Activated CD8-positive, alpha-beta T cell treated with anti-CD3 and anti-CD28 coated beads for 36 hours (primary cell): ENCODE measurements at regions not wholly inside any gene's neighbourhood (a gene's known extent, or its start where the extent isn't known, plus 50 kb on each side); places are given as distances from the start of the nearest gene placed in this dataset.

Experiments used
- ATAC-seq: fragments of 200-7000 bp; cut with Tn5 transposase; one replicate; pipeline ENCODE4 v1.10.0; 2021; ENCODE audit warnings: mild to moderate bottlenecking, moderate library complexity
- CTCF ChIA-PET: fragments of 350-600 bp; sonication (Branson Sonifier 250); formaldehyde crosslinking; loops from one replicate; lab custom pipeline; 2021; ENCODE audit warnings: antibody characterized with exemption; lab: Charles Lee
- POLR2A ChIA-PET: fragments of 350-600 bp; sonication (Branson Sonifier 250); formaldehyde crosslinking; loops from one replicate; lab custom pipeline; 2021; ENCODE audit warnings: antibody characterized with exemption; lab: Charles Lee
- DNase-seq: peaks from one replicate; pipeline ENCODE4 v3.0.0-alpha.2; 2020
- H3K27ac Mint-ChIP-seq: one replicate; pipeline ENCODE4 v1.8.0; 2021; ENCODE audit warnings: mild to moderate bottlenecking, mixed read lengths
- H3K27me3 Mint-ChIP-seq: one replicate; pipeline ENCODE4 v1.8.0; 2021; ENCODE audit warnings: mixed read lengths
- H3K36me3 Mint-ChIP-seq: one replicate; pipeline ENCODE4 v1.8.0; 2021; ENCODE audit warnings: low read depth, mixed read lengths
- H3K4me1 Mint-ChIP-seq: one replicate; pipeline ENCODE4 v1.8.0; 2021; ENCODE audit warnings: low read depth, mixed read lengths
- H3K4me3 Mint-ChIP-seq: one replicate; pipeline ENCODE4 v1.8.0; 2021; ENCODE audit warnings: mild to moderate bottlenecking, moderate library complexity, mixed read lengths
- H3K9me3 Mint-ChIP-seq: one replicate; pipeline ENCODE4 v1.8.0; 2021; ENCODE audit warnings: mixed read lengths
- CTCF ChIP-seq: fragments of 200-600 bp; IDR thresholded peaks from one replicate; pipeline ENCODE4 v1.8.0; 2022; ENCODE audit warnings: antibody characterized with exemption, mild to moderate bottlenecking
- intact Hi-C: fragments of 100-400 bp; cut with micrococcal nuclease; formaldehyde crosslinking; loops from one replicate; pipeline ENCODE4 v1.10.0; 2022

GRCh38 chr7:47666164-47666862 is 84.4 kb upstream of the TNS3 start:
- Mint-ChIP-seq H3K4me3 (no peak overlapping the region), H3K9me3 (no peaks in the 10 kb centered on the region), H3K4me1 (no peaks in the 10 kb centered on the region), H3K36me3 (no peaks in the 10 kb centered on the region), H3K27ac (no peak overlapping the region), H3K27me3 (no peaks in the 10 kb centered on the region)
- ATAC-seq (no peak), DNase-seq (no peak)
- CTCF ChIA-PET = no interaction called here
- intact Hi-C loops = no loop called here
- POLR2A ChIA-PET = no interaction called here
- TF ChIP-seq CTCF = no peak

GRCh38 chr7:47664650-47665195 is 82.8 kb upstream of the TNS3 start:
- POLR2A ChIA-PET = no interaction called here
- TF ChIP-seq CTCF = no peak

GRCh38 chr7:47663851-47664250 is 81.9 kb upstream of the TNS3 start:
- Mint-ChIP-seq H3K4me1 (no peaks in the 10 kb centered on the region), H3K9me3 (no peaks in the 10 kb centered on the region), H3K36me3 (no peaks in the 10 kb centered on the region), H3K27me3 (no peaks in the 10 kb centered on the region), H3K4me3 (no peak overlapping the region), H3K27ac (no peak overlapping the region)
- DNase-seq (no peak), ATAC-seq (no peak)
- intact Hi-C loops = no loop called here
- POLR2A ChIA-PET = no interaction called here
- CTCF ChIA-PET = no interaction called here
- TF ChIP-seq CTCF = no peak

More at GRCh38 chr7:47664650-47665195, 82.8 kb upstream of the TNS3 start:
- Mint-ChIP-seq H3K36me3 (no peaks in the 10 kb centered on the region), H3K27ac (no peak overlapping the region), H3K9me3 (no peaks in the 10 kb centered on the region), H3K27me3 (no peaks in the 10 kb centered on the region), H3K4me1 (no peaks in the 10 kb centered on the region), H3K4me3 (no peak overlapping the region)
- CTCF ChIA-PET = no interaction called here
- intact Hi-C loops = no loop called here
- DNase-seq = no peak
- no peak for ATAC-seq

- no peak for ATAC-seq
- POLR2A ChIA-PET = no interaction called here
- no peaks in the 10 kb centered on the region for H3K9me3 Mint-ChIP-seq
- no peak overlapping the region for H3K4me3 Mint-ChIP-seq
- intact Hi-C loops = no loop called here
- H3K27me3 Mint-ChIP-seq = no peaks in the 10 kb centered on the region
- no peaks in the 10 kb centered on the region for H3K4me1 Mint-ChIP-seq
- no peak for DNase-seq
- H3K36me3 Mint-ChIP-seq = no peaks in the 10 kb centered on the region
- TF ChIP-seq CTCF = no peak
- no peak overlapping the region for H3K27ac Mint-ChIP-seq
- CTCF ChIA-PET = no interaction called here
These were observed 81.3 kb upstream of the TNS3 start for GRCh38 chr7:47663213-47663612.

GRCh38 chr7:47661051-47661714 is 79.3 kb upstream of the TNS3 start:
- intact Hi-C loops = no loop called here
- CTCF ChIA-PET = no interaction called here
- ATAC-seq = no peak
- no peaks in the 10 kb centered on the region for H3K36me3 Mint-ChIP-seq
- no peak overlapping the region for H3K4me3 Mint-ChIP-seq
- H3K27ac Mint-ChIP-seq = no peak overlapping the region
- no peak for DNase-seq
- POLR2A ChIA-PET = no interaction called here
- no peaks in the 10 kb centered on the region for H3K4me1 Mint-ChIP-seq
- H3K9me3 Mint-ChIP-seq = no peaks in the 10 kb centered on the region
- TF ChIP-seq CTCF = no peak
- H3K27me3 Mint-ChIP-seq = no peaks in the 10 kb centered on the region
